Stimulated activated naive B cell treated with anti-CD40 and anti-IgM and Interleukin-4, amounts not matched to agents 10 μg/mL and 1 μg/mL and 100 μg/mL, for 72 hours (primary cell): ENCODE measurements at regions not wholly inside any gene's neighbourhood (a gene's known extent, or its start where the extent isn't known, plus 50 kb on each side); places are given as distances from the start of the nearest gene placed in this dataset.

Experiments used
- ATAC-seq, 2 donors: fragments of 150-1000 bp; cut with Tn5 transposase; replicated peaks; 2 replicates each; pipeline ENCODE4 v1.10.0; 2021; ENCODE audit warnings: moderate library complexity in 1 of 2
- DNase-seq: peaks from one replicate; pipeline ENCODE4 v3.0.0; 2021
- H3K27ac Mint-ChIP-seq: one replicate; pipeline ENCODE4 v1.8.0; 2022; ENCODE audit warnings: mild to moderate bottlenecking, mixed read lengths
- H3K27me3 Mint-ChIP-seq, 2 donors: one replicate each; pipeline ENCODE4 v1.8.0; 2022; ENCODE audit warnings: mixed read lengths in 2 of 2
- H3K36me3 Mint-ChIP-seq, 2 donors: one replicate each; pipeline ENCODE4 v1.8.0; 2022; ENCODE audit warnings: mixed read lengths in 2 of 2, mild to moderate bottlenecking in 1 of 2
- H3K4me1 Mint-ChIP-seq, 2 donors: one replicate each; pipeline ENCODE4 v1.8.0; 2022; ENCODE audit warnings: mixed read lengths in 2 of 2, mild to moderate bottlenecking in 1 of 2
- H3K4me3 Mint-ChIP-seq, 2 donors: one replicate each; pipeline ENCODE4 v1.8.0; 2022; ENCODE audit warnings: mild to moderate bottlenecking in 2 of 2, mixed read lengths in 2 of 2, moderate library complexity in 1 of 2
- H3K9me3 Mint-ChIP-seq, 2 donors: one replicate each; pipeline ENCODE4 v1.8.0; 2022; ENCODE audit warnings: mixed read lengths in 2 of 2, mild to moderate bottlenecking in 1 of 2

- H3K36me3 Mint-ChIP-seq, result no peaks in the 10 kb centered on the region
- H3K9me3 Mint-ChIP-seq, result peaks cover 6 to 8% of the 10 kb centered on the region in 2 donors
- DNase-seq, result no peak
- peaks cover 9 to 10% of the 10 kb centered on the region in 2 donors for H3K4me1 Mint-ChIP-seq
- H3K27me3 Mint-ChIP-seq, result peaks cover 38 to 42% of the 10 kb centered on the region in 2 donors
- no peak overlapping the region for H3K4me3 Mint-ChIP-seq
- ATAC-seq, result no peak
- no peak overlapping the region for H3K27ac Mint-ChIP-seq
Measured at GRCh38 chr6:43976706-43977403, 150.4 kb downstream of the MRPL14 start.

- ATAC-seq (no peak), DNase-seq (no peak)
- peaks cover 9 to 10% of the 10 kb centered on the region in 2 donors for H3K4me1 Mint-ChIP-seq
- peaks cover 6 to 8% of the 10 kb centered on the region in 2 donors for H3K9me3 Mint-ChIP-seq
- H3K27me3 Mint-ChIP-seq, result peaks cover 36% of the 10 kb centered on the region in 2 donors
- H3K27ac Mint-ChIP-seq, result no peak overlapping the region
- no peaks in the 10 kb centered on the region for H3K36me3 Mint-ChIP-seq
- no peak overlapping the region for H3K4me3 Mint-ChIP-seq
Measured at GRCh38 chr6:43974643-43975230, 152.5 kb downstream of the MRPL14 start.

GRCh38 chr6:43973357-43973756 lies 153.9 kb downstream of the MRPL14 start:
- Mint-ChIP-seq H3K27ac (no peak overlapping the region), H3K36me3 (no peaks in the 10 kb centered on the region), H3K4me1 (peaks cover 8 to 10% of the 10 kb centered on the region in 2 donors), H3K9me3 (peaks cover 6 to 8% of the 10 kb centered on the region in 2 donors), H3K27me3 (peaks cover 29 to 39% of the 10 kb centered on the region in 2 donors), H3K4me3 (no peak overlapping the region)
- no peak for DNase-seq
- ATAC-seq, result no peak

DNA sequence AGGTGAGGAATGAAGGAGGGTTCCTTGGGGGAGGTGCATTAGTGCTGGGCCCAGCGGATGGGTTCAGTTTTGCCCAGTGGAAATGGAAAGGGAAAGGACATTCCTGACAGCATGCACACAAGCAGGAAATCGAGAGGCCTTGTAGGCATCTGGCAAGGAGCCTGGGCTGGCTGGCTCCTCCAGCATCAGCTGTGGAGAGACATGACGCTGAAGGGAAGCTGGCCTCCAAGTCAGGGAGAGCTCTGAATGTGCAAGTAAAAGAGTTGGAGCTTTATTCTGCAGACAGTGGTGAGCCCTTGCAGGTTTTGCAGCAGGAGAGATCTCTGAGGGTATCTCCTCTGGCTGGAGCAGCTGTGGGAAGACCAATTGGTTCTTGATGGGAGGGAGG lies 154.3 kb downstream of the MRPL14 start:
- ATAC-seq (no peak), DNase-seq (no peak)
- Mint-ChIP-seq H3K9me3 (peaks cover 6 to 8% of the 10 kb centered on the region in 2 donors), H3K36me3 (no peaks in the 10 kb centered on the region), H3K27ac (no peak overlapping the region), H3K4me1 (peaks cover 7 to 9% of the 10 kb centered on the region in 2 donors), H3K27me3 (peaks cover 26 to 36% of the 10 kb centered on the region in 2 donors), H3K4me3 (no peak overlapping the region)

- ATAC-seq (no peak), DNase-seq (no peak)
- Mint-ChIP-seq H3K27me3 (peaks cover 23 to 31% of the 10 kb centered on the region in 2 donors), H3K9me3 (peaks cover 6 to 8% of the 10 kb centered on the region in 2 donors), H3K27ac (no peak overlapping the region), H3K4me1 (peaks cover 1 to 4% of the 10 kb centered on the region in 2 donors), H3K36me3 (no peaks in the 10 kb centered on the region), H3K4me3 (no peak overlapping the region)
Measured at GRCh38 chr6:43972179-43972912, 154.9 kb downstream of the MRPL14 start.

- H3K4me3 Mint-ChIP-seq, result no peak overlapping the region
- H3K27ac Mint-ChIP-seq, result no peak overlapping the region
- no peak for DNase-seq
- peaks cover 6 to 8% of the 10 kb centered on the region in 2 donors for H3K9me3 Mint-ChIP-seq
- H3K36me3 Mint-ChIP-seq, result no peaks in the 10 kb centered on the region
- ATAC-seq, result no peak
- H3K27me3 Mint-ChIP-seq, result peaks cover 17 to 27% of the 10 kb centered on the region in 2 donors
- H3K4me1 Mint-ChIP-seq, result no peaks in the 10 kb centered on the region
Measured at GRCh38 chr6:43971776-43972126, 155.5 kb downstream of the MRPL14 start.

GRCh38 chr6:43970913-43971775 lies 156.1 kb downstream of the MRPL14 start:
- no peaks in the 10 kb centered on the region for H3K4me1 Mint-ChIP-seq
- ATAC-seq (no peak), DNase-seq (no peak)
- H3K36me3 Mint-ChIP-seq, result no peaks in the 10 kb centered on the region
- H3K9me3 Mint-ChIP-seq, result peaks cover 6% of the 10 kb centered on the region in 2 donors
- no peak overlapping the region for H3K27ac Mint-ChIP-seq
- H3K4me3 Mint-ChIP-seq, result no peak overlapping the region
- H3K27me3 Mint-ChIP-seq, result peaks cover 15 to 24% of the 10 kb centered on the region in 2 donors

DNA sequence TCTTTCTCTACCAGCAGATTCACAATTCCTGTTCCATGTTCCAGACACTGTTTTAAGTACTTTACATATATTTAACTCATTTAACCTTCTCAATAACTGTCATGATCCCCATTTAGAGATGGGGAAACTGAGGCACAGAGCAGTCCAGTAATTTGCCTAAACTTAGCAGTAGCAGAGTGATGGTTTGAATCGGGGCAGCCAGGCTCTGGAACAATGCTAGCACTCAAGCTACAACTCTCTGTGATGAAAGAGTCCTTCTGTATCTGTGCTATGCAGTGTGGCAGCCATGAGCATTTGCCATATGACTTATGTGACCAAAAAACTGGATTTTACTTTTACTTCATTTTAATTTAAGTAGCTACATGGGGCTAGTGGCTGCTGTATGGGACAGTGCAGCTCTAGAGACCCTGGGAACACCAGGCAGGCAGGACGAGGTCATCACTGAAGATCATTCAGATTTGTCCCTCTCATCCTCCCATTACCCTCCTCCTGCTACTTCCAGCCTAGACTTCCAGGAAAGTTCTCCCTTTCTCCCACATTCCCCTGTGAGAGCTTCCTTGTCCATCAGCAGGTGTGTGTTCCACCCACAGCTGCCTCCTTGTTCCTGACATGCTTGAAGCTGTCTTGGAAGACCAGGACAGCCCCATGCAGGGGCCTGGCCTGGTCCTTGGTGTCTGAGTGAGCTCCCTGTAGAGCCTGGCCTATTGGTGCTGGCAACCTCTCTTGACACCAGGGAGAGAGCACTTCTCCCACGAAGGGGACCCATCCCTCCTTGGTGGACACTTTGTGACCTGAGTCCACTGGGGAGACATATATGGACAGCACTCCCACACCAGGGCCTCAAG lies 157.0 kb downstream of the MRPL14 start:
- H3K4me3 Mint-ChIP-seq, result no peak overlapping the region
- ATAC-seq (no peak), DNase-seq (no peak)
- no peak overlapping the region for H3K27ac Mint-ChIP-seq
- H3K9me3 Mint-ChIP-seq, result no peaks in the 10 kb centered on the region
- no peaks in the 10 kb centered on the region for H3K4me1 Mint-ChIP-seq
- H3K36me3 Mint-ChIP-seq, result no peaks in the 10 kb centered on the region
- peaks cover 21% of the 10 kb centered on the region in 2 donors for H3K27me3 Mint-ChIP-seq

DNA sequence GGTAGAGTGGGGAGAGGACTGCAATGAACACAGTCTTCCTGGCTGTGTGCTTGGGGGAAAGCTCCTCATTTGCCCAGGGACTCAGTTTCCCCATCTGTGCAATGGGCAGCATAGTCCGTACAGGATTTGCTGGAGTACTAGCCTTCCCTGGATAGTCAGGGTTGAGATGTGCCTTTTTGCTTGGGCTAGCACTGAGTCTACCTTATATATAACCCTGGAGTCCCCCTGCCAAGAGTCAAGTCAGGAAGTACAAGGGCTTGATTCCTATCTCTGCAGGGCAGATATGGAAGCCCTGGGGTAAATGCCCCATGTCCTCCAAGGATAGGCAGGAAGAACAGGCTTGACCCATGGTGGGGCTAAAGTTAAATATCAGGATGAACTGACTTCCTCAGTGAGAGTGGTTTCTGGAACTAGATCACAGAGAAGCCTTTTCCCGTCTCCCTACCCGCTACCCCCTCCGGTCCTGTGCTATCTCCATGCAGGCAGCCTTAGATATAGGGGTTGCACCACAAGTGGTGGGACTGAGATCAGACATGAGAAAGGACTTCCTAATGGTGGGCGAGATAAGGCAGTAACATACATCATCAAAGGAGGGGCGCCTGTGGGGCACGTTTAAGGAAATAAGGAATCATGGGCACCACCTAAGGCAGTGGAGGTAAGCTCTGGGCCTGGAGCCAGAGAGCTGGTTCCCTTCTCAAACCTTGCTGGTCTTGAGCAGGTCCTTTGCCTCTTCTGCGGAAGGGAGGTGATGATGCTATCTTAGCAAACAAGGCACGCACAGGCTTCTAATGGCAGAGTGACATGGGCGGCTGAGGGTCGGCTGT lies 157.9 kb downstream of the MRPL14 start:
- no peak overlapping the region for H3K4me3 Mint-ChIP-seq
- peaks cover 23% of the 10 kb centered on the region in 2 donors for H3K27me3 Mint-ChIP-seq
- ATAC-seq, result no peak
- no peaks in the 10 kb centered on the region for H3K36me3 Mint-ChIP-seq
- no peaks in the 10 kb centered on the region for H3K4me1 Mint-ChIP-seq
- no peak for DNase-seq
- no peak overlapping the region for H3K27ac Mint-ChIP-seq
- H3K9me3 Mint-ChIP-seq, result no peaks in the 10 kb centered on the region

- no peaks in the 10 kb centered on the region for H3K4me1 Mint-ChIP-seq
- no peak overlapping the region for H3K4me3 Mint-ChIP-seq
- no peaks in the 10 kb centered on the region for H3K9me3 Mint-ChIP-seq
Measured at GRCh38 chr6:43968110-43968965, 158.9 kb downstream of the MRPL14 start.

DNA sequence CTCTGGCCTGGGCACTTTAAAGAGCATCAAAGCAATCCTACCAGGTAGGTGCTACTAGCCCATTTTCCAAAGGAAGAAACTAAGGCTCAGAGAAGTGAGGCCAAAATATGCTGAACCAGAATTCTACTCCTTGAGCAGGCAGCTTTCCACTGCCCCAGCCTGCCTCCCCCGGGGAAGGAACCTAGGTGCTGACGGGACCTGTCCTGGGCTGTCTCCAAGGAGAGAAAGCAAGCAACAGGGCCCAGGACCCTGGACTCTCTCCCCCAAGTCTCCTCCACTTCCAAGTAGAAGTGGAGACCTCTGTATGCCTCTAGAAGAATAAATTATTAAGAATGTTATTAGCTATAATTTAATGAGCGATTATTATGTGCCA lies 159.5 kb downstream of the MRPL14 start:
- H3K4me1 Mint-ChIP-seq, result no peaks in the 10 kb centered on the region
- H3K4me3 Mint-ChIP-seq, result no peak overlapping the region
- DNase-seq, result no peak
- H3K27me3 Mint-ChIP-seq, result peaks cover 13 to 21% of the 10 kb centered on the region in 2 donors
- H3K27ac Mint-ChIP-seq, result no peak overlapping the region
- no peak for ATAC-seq
- H3K36me3 Mint-ChIP-seq, result no peaks in the 10 kb centered on the region
- no peaks in the 10 kb centered on the region for H3K9me3 Mint-ChIP-seq

More at GRCh38 chr6:43968110-43968965, 158.9 kb downstream of the MRPL14 start:
- ATAC-seq (no peak), DNase-seq (no peak)
- Mint-ChIP-seq H3K36me3 (no peaks in the 10 kb centered on the region), H3K27ac (no peak overlapping the region), H3K27me3 (peaks cover 18 to 23% of the 10 kb centered on the region in 2 donors)
